ENCODE measurements at regions not wholly inside any gene's neighbourhood (a gene's known extent, or its start where the extent isn't known, plus 50 kb on each side); places are given as distances from the start of the nearest gene placed in this dataset.

- H3K9me3 Mint-ChIP-seq: no peaks in the 10 kb centered on the region
- ATAC-seq (replicated peaks): no peak
- H3K36me3 Mint-ChIP-seq (ENCODE audit: low read depth): no peaks in the 10 kb centered on the region
- H3K27me3 Mint-ChIP-seq: peaks cover 4% of the 10 kb centered on the region
- no peaks in the 10 kb centered on the region for H3K4me1 Mint-ChIP-seq
- H3K27ac Mint-ChIP-seq: no peak overlapping the region
- H3K4me3 Mint-ChIP-seq: no peak overlapping the region
Measured at GRCh38 chr12:82120901-82121300, 237.3 kb downstream of the CCDC59 start.

- ATAC-seq (replicated peaks): no peak
- Mint-ChIP-seq H3K27ac (no peak overlapping the region), H3K4me3 (no peak overlapping the region), H3K36me3 (ENCODE audit: low read depth) (no peaks in the 10 kb centered on the region), H3K4me1 (no peaks in the 10 kb centered on the region), H3K9me3 (no peaks in the 10 kb centered on the region), H3K27me3 (no peaks in the 10 kb centered on the region)
Measured at GRCh38 chr12:82109243-82109642, 248.9 kb downstream of the CCDC59 start.

- no peak overlapping the region for H3K27ac Mint-ChIP-seq
- ATAC-seq (replicated peaks): no peak
- H3K4me3 Mint-ChIP-seq: no peak overlapping the region
- H3K4me1 Mint-ChIP-seq: no peaks in the 10 kb centered on the region
- H3K9me3 Mint-ChIP-seq: no peaks in the 10 kb centered on the region
- no peaks in the 10 kb centered on the region for H3K27me3 Mint-ChIP-seq
- no peaks in the 10 kb centered on the region for H3K36me3 Mint-ChIP-seq (ENCODE audit: low read depth)
Measured at GRCh38 chr12:82108615-82109014, 249.6 kb downstream of the CCDC59 start.

- Mint-ChIP-seq H3K27ac (no peak overlapping the region), H3K36me3 (ENCODE audit: low read depth) (no peaks in the 10 kb centered on the region), H3K9me3 (peaks cover 4% of the 10 kb centered on the region), H3K4me3 (no peak overlapping the region), H3K4me1 (no peaks in the 10 kb centered on the region), H3K27me3 (peaks cover 5% of the 10 kb centered on the region)
- ATAC-seq (replicated peaks): no peak
Measured at GRCh38 chr12:82099216-82099615, 259.0 kb downstream of the CCDC59 start.

- no peaks in the 10 kb centered on the region for H3K4me1 Mint-ChIP-seq
- peaks cover 5% of the 10 kb centered on the region for H3K27me3 Mint-ChIP-seq
- no peak overlapping the region for H3K27ac Mint-ChIP-seq
- no peak overlapping the region for H3K4me3 Mint-ChIP-seq
- ATAC-seq (replicated peaks): no peak
- peaks cover 4% of the 10 kb centered on the region for H3K9me3 Mint-ChIP-seq
- H3K36me3 Mint-ChIP-seq (ENCODE audit: low read depth): no peaks in the 10 kb centered on the region
Measured at GRCh38 chr12:82097877-82098276, 260.3 kb downstream of the CCDC59 start.

GRCh38 chr12:82097438-82097837, 260.7 kb downstream of the CCDC59 start:
- no peaks in the 10 kb centered on the region for H3K36me3 Mint-ChIP-seq (ENCODE audit: low read depth)
- H3K4me1 Mint-ChIP-seq: no peaks in the 10 kb centered on the region
- H3K9me3 Mint-ChIP-seq: peaks cover 4% of the 10 kb centered on the region
- no peak for ATAC-seq (replicated peaks)
- peaks cover 5% of the 10 kb centered on the region for H3K27me3 Mint-ChIP-seq
- H3K27ac Mint-ChIP-seq: no peak overlapping the region
- H3K4me3 Mint-ChIP-seq: no peak overlapping the region

GRCh38 chr12:82090165-82090564, 268.0 kb downstream of the CCDC59 start:
- Mint-ChIP-seq H3K4me1 (no peaks in the 10 kb centered on the region), H3K9me3 (peaks cover 12% of the 10 kb centered on the region), H3K36me3 (ENCODE audit: low read depth) (no peaks in the 10 kb centered on the region), H3K4me3 (no peak overlapping the region), H3K27me3 (no peaks in the 10 kb centered on the region), H3K27ac (no peak overlapping the region)
- no peak for ATAC-seq (replicated peaks)

- H3K9me3 Mint-ChIP-seq: peaks cover 8% of the 10 kb centered on the region
- H3K27me3 Mint-ChIP-seq: no peaks in the 10 kb centered on the region
- no peaks in the 10 kb centered on the region for H3K36me3 Mint-ChIP-seq (ENCODE audit: low read depth)
- ATAC-seq (replicated peaks): no peak
- no peaks in the 10 kb centered on the region for H3K4me1 Mint-ChIP-seq
- H3K27ac Mint-ChIP-seq: no peak overlapping the region
- H3K4me3 Mint-ChIP-seq: no peak overlapping the region
Measured at GRCh38 chr12:82089369-82090121, 268.6 kb downstream of the CCDC59 start.

- Mint-ChIP-seq H3K9me3 (peaks cover 8% of the 10 kb centered on the region), H3K36me3 (ENCODE audit: low read depth) (no peaks in the 10 kb centered on the region), H3K27ac (no peak overlapping the region), H3K4me1 (no peaks in the 10 kb centered on the region), H3K4me3 (no peak overlapping the region), H3K27me3 (no peaks in the 10 kb centered on the region)
- no peak for ATAC-seq (replicated peaks)
Measured at GRCh38 chr12:82082501-82082900, 275.7 kb downstream of the CCDC59 start.

- H3K4me1 Mint-ChIP-seq: no peaks in the 10 kb centered on the region
- no peak for ATAC-seq (replicated peaks)
- H3K9me3 Mint-ChIP-seq: no peaks in the 10 kb centered on the region
- no peaks in the 10 kb centered on the region for H3K36me3 Mint-ChIP-seq (ENCODE audit: low read depth)
- H3K4me3 Mint-ChIP-seq: no peak overlapping the region
- H3K27ac Mint-ChIP-seq: no peak overlapping the region
- no peaks in the 10 kb centered on the region for H3K27me3 Mint-ChIP-seq
Measured at GRCh38 chr12:82069931-82070514, 288.2 kb downstream of the CCDC59 start.

- Mint-ChIP-seq H3K27ac (no peak overlapping the region), H3K4me1 (no peaks in the 10 kb centered on the region), H3K27me3 (no peaks in the 10 kb centered on the region), H3K36me3 (ENCODE audit: low read depth) (no peaks in the 10 kb centered on the region), H3K9me3 (peaks cover 5% of the 10 kb centered on the region), H3K4me3 (no peak overlapping the region)
- no peak for ATAC-seq (replicated peaks)
Measured at GRCh38 chr12:82058197-82058596, 299.0 kb upstream of the PPFIA2 start.

- H3K4me3 Mint-ChIP-seq: no peak overlapping the region
- no peak for ATAC-seq (replicated peaks)
Measured at GRCh38 chr12:82057770-82058169, 298.6 kb upstream of the PPFIA2 start.

GRCh38 chr12:82055391-82055790, 296.2 kb upstream of the PPFIA2 start:
- H3K27me3 Mint-ChIP-seq: no peaks in the 10 kb centered on the region
- no peak for ATAC-seq (replicated peaks)
- no peaks in the 10 kb centered on the region for H3K4me1 Mint-ChIP-seq
- H3K27ac Mint-ChIP-seq: no peak overlapping the region
- peaks cover 5% of the 10 kb centered on the region for H3K9me3 Mint-ChIP-seq
- no peaks in the 10 kb centered on the region for H3K36me3 Mint-ChIP-seq (ENCODE audit: low read depth)
- H3K4me3 Mint-ChIP-seq: no peak overlapping the region

More at GRCh38 chr12:82057770-82058169, 298.6 kb upstream of the PPFIA2 start:
- no peaks in the 10 kb centered on the region for H3K27me3 Mint-ChIP-seq
- H3K27ac Mint-ChIP-seq: no peak overlapping the region
- peaks cover 5% of the 10 kb centered on the region for H3K9me3 Mint-ChIP-seq
- no peaks in the 10 kb centered on the region for H3K4me1 Mint-ChIP-seq
- no peaks in the 10 kb centered on the region for H3K36me3 Mint-ChIP-seq (ENCODE audit: low read depth)

GRCh38 chr12:82054566-82054965, 295.4 kb upstream of the PPFIA2 start:
- no peak overlapping the region for H3K4me3 Mint-ChIP-seq
- H3K9me3 Mint-ChIP-seq: peaks cover 5% of the 10 kb centered on the region
- H3K36me3 Mint-ChIP-seq (ENCODE audit: low read depth): no peaks in the 10 kb centered on the region
- H3K4me1 Mint-ChIP-seq: no peaks in the 10 kb centered on the region
- no peak for ATAC-seq (replicated peaks)
- no peak overlapping the region for H3K27ac Mint-ChIP-seq
- H3K27me3 Mint-ChIP-seq: no peaks in the 10 kb centered on the region

GRCh38 chr12:82047446-82047845, 288.3 kb upstream of the PPFIA2 start:
- no peak overlapping the region for H3K4me3 Mint-ChIP-seq

More at GRCh38 chr12:82047446-82047845, 288.3 kb upstream of the PPFIA2 start:
- Mint-ChIP-seq H3K27me3 (peaks cover 3% of the 10 kb centered on the region), H3K9me3 (no peaks in the 10 kb centered on the region), H3K27ac (no peak overlapping the region), H3K36me3 (ENCODE audit: low read depth) (no peaks in the 10 kb centered on the region), H3K4me1 (no peaks in the 10 kb centered on the region)
- no peak for ATAC-seq (replicated peaks)
